Lower leg skin (tissue), 3 donors: ENCODE measurements at regions not wholly inside any gene's neighbourhood (a gene's known extent, or its start where the extent isn't known, plus 50 kb on each side); places are given as distances from the start of the nearest gene placed in this dataset.
"Not testable (repeated sequence)": the region's sequence is repeated elsewhere in the genome, so short reads cannot be mapped to it uniquely, and the experiment has no call there.

Source experiments
- DNase-seq, 2 donors: peaks; one replicate each; pipeline ENCODE4 v3.0.0-alpha.2; 2019; ENCODE audit warnings: low spot score in 2 of 2
- H3K4me3 ChIP-seq: fragments of 200-600 bp; sonication (generic); 2 replicates; pipeline ENCODE4 v1.5.1; 2017; ENCODE audit warnings: mild to moderate bottlenecking, low read depth; ENCODE audit not compliant: poor library complexity, severe bottlenecking
- WGBS, 2 donors: methylation state at CpG; one replicate each; pipeline ENCODE4 v1.1.5; 2018; 5-methylcytosine and 5-hydroxymethylcytosine counted together
- intact Hi-C: fragments of 100-400 bp; cut with DNase I; formaldehyde crosslinking; loops from one replicate; pipeline ENCODE4 v1.15.0; 2023; ENCODE audit warnings: low total_unique reads

GRCh38 chr4:4045823-4046222 is 180.9 kb downstream of the OTOP1 start:
- intact Hi-C loops, H3K4me3 ChIP-seq, DNase-seq: not testable (repeated sequence)
- 48 to 53% methylated on average over 3 of the region's 3 CpGs for WGBS, 2 donors

- H3K4me3 ChIP-seq, intact Hi-C loops, DNase-seq: not testable (repeated sequence)
- 30 to 31% methylated on average over 5 of the region's 5 CpGs for WGBS, 2 donors
Measured at GRCh38 chr4:4046686-4047085, 180.0 kb downstream of the OTOP1 start.

- WGBS, 2 donors: 13 to 20% methylated on average over 11 of the region's 12 CpGs
- H3K4me3 ChIP-seq, DNase-seq, intact Hi-C loops: not testable (repeated sequence)
Measured at GRCh38 chr4:4047202-4047601, 179.5 kb downstream of the OTOP1 start.

- DNase-seq, intact Hi-C loops, H3K4me3 ChIP-seq: not testable (repeated sequence)
- 3 to 10% methylated on average over 8 of the region's 8 CpGs for WGBS, 2 donors
Measured at GRCh38 chr4:4048227-4048626, 178.5 kb downstream of the OTOP1 start.

- WGBS, 2 donors: 50 to 94% methylated on average over 3 of the region's 3 CpGs
- H3K4me3 ChIP-seq, DNase-seq, intact Hi-C loops: not testable (repeated sequence)
Measured at GRCh38 chr4:4050781-4051180, 175.9 kb downstream of the OTOP1 start.

GRCh38 chr4:4052933-4053332 is 173.8 kb downstream of the OTOP1 start:
- H3K4me3 ChIP-seq, DNase-seq, intact Hi-C loops: not testable (repeated sequence)
- 6 to 65% methylated on average over 2 of the region's 2 CpGs for WGBS, 2 donors

GRCh38 chr4:4057226-4057625 is 169.5 kb downstream of the OTOP1 start:
- DNase-seq, intact Hi-C loops, H3K4me3 ChIP-seq: not testable (repeated sequence)
- 64 to 77% methylated on average over 3 of the region's 3 CpGs for WGBS, 2 donors

- intact Hi-C loops, H3K4me3 ChIP-seq, DNase-seq: not testable (repeated sequence)
- 86 to 92% methylated on average over 6 of the region's 6 CpGs for WGBS, 2 donors
Measured at GRCh38 chr4:4084171-4084570, 142.6 kb downstream of the OTOP1 start.

- H3K4me3 ChIP-seq, intact Hi-C loops, DNase-seq: not testable (repeated sequence)
- 48 to 60% methylated on average over 7 of the region's 7 CpGs for WGBS, 2 donors
Measured at GRCh38 chr4:4089716-4090419, 136.9 kb downstream of the OTOP1 start.

- H3K4me3 ChIP-seq, intact Hi-C loops, DNase-seq: not testable (repeated sequence)
- 36 to 51% methylated on average over 4 of the region's 4 CpGs for WGBS, 2 donors
Measured at GRCh38 chr4:4090720-4091119, 136.0 kb downstream of the OTOP1 start.

GRCh38 chr4:4092159-4092558 is 134.6 kb downstream of the OTOP1 start:
- H3K4me3 ChIP-seq, DNase-seq, intact Hi-C loops: not testable (repeated sequence)
- 66 to 77% methylated on average over 4 of the region's 4 CpGs for WGBS, 2 donors

GRCh38 chr4:4099610-4100009 is 127.1 kb downstream of the OTOP1 start:
- DNase-seq, intact Hi-C loops, H3K4me3 ChIP-seq: not testable (repeated sequence)
- 50 to 69% methylated on average over 2 to 4 of the region's 4 CpGs for WGBS, 2 donors

GRCh38 chr4:4106923-4107322 is 119.8 kb downstream of the OTOP1 start:
- H3K4me3 ChIP-seq, intact Hi-C loops, DNase-seq: not testable (repeated sequence)
- WGBS, 2 donors: 2% methylated on average over 32 of the region's 36 CpGs; no CpG with 5 or more reads in 1 of the 2 donors

GRCh38 chr4:4107411-4108107 is 119.2 kb downstream of the OTOP1 start:
- DNase-seq, intact Hi-C loops, H3K4me3 ChIP-seq: not testable (repeated sequence)
- 45 to 49% methylated on average over 9 to 10 of the region's 52 CpGs for WGBS, 2 donors

GRCh38 chr4:4115381-4115780 is 111.3 kb downstream of the OTOP1 start:
- H3K4me3 ChIP-seq, intact Hi-C loops, DNase-seq: not testable (repeated sequence)
- WGBS, 2 donors: 81 to 87% methylated on average over 6 to 13 of the region's 13 CpGs
